GM12878 (cell line): ENCODE measurements at regions not wholly inside any gene's neighbourhood (a gene's known extent, or its start where the extent isn't known, plus 50 kb on each side); places are given as distances from the start of the nearest gene placed in this dataset.

ENCODE experiments used
- ATAC-seq: fragments of 200-7000 bp; cut with Tn5 transposase; 3 replicates; pipeline ENCODE4 v1.9.1; 2020; ENCODE audit warnings: mild to moderate bottlenecking, moderate library complexity
- BruUV-seq: library from RNA; stranded (reverse); fragments of 400-500 nt; replicated peaks from 2 replicates; lab custom pipeline; 2021; lab: Mats Ljungman, UMichigan
- CTCF ChIA-PET: fragments of 300-600 bp; sonication (Branson Sonifier 250); formaldehyde crosslinking; extraction: SDS; loops from one replicate; lab custom pipeline; 2021; ENCODE audit warnings: inconsistent platforms; lab: Yijun Ruan, JAX
- POLR2A ChIA-PET: fragments of 350-600 bp; formaldehyde crosslinking; extraction: SDS; loops from one replicate; lab custom pipeline; 2021; ENCODE audit warnings: inconsistent platforms; lab: Charles Lee
- RAD21 ChIA-PET: fragments of 300-600 bp; sonication (Branson Sonifier 250); formaldehyde crosslinking; loops from one replicate; lab custom pipeline; 2023; ENCODE audit warnings: antibody characterized with exemption; ENCODE audit not compliant: unreplicated experiment; lab: Charles Lee
- SMC1A ChIA-PET: fragments of 300-600 bp; sonication (Branson Sonifier 250); formaldehyde crosslinking; loops from one replicate; lab custom pipeline; 2023; ENCODE audit not compliant: unreplicated experiment, uncharacterized antibody; lab: Charles Lee
- DNase-seq: peaks from one replicate; pipeline ENCODE4 v3.0.0-alpha.2; 2011; ENCODE audit warnings: low read depth, low spot score
- FAIRE-seq: peaks from 3 replicates; lab custom pipeline; 2011; peaks lifted over from hg19 to GRCh38; lab: Jason Lieb, UNC
- H2AFZ ChIP-seq: 2 replicates; pipeline ENCODE4 v1.6.0; 2011; ENCODE audit warnings: low read depth, low read length, control low read depth; ENCODE audit not compliant: control insufficient read depth
- H3K27ac ChIP-seq: 2 replicates; pipeline ENCODE4 v1.5.1; 2011; ENCODE audit warnings: control low read depth; ENCODE audit not compliant: control insufficient read depth, insufficient read depth
- H3K27me3 ChIP-seq, 2 experiments: replicated peaks in 1 of 2; 2 replicates each; pipeline versions ENCODE4 v1.6.0 to v1.6.1; 2011; ENCODE audit warnings: low read length in 1 of 2; ENCODE audit not compliant: control insufficient read depth in 2 of 2, insufficient read depth in 2 of 2
- H3K36me3 ChIP-seq, 2 experiments: 2 replicates each; pipeline ENCODE4 v1.5.1; 2011; ENCODE audit warnings: low read length in 1 of 2; ENCODE audit not compliant: control insufficient read depth in 2 of 2, insufficient read depth in 2 of 2
- H3K4me1 ChIP-seq: 2 replicates; pipeline ENCODE4 v1.6.1; 2011; ENCODE audit warnings: mild to moderate bottlenecking, low read length, moderate library complexity, mixed read lengths; ENCODE audit not compliant: control insufficient read depth, insufficient read depth
- H3K4me2 ChIP-seq: 2 replicates; pipeline ENCODE4 v1.6.0; 2011; ENCODE audit warnings: control low read depth; ENCODE audit not compliant: control insufficient read depth, insufficient read depth
- H3K4me3 ChIP-seq: fragments of 200-600 bp; sonication (generic); 2 replicates; pipeline ENCODE4 v1.5.1; 2016
- H3K79me2 ChIP-seq: 2 replicates; pipeline ENCODE4 v1.6.0; 2011; ENCODE audit warnings: low read length; ENCODE audit not compliant: control insufficient read depth, insufficient read depth
- H3K9ac ChIP-seq: 2 replicates; pipeline ENCODE4 v1.8.0; 2011; ENCODE audit warnings: low read length, control low read depth, mixed read lengths; ENCODE audit not compliant: control insufficient read depth, insufficient read depth
- H3K9me3 ChIP-seq: replicated peaks from 3 replicates; pipeline ENCODE4 v1.5.1; 2011; ENCODE audit warnings: mild to moderate bottlenecking, low read length; ENCODE audit not compliant: control insufficient read depth, insufficient read depth
- H4K20me1 ChIP-seq: 2 replicates; pipeline ENCODE4 v1.6.0; 2011; ENCODE audit not compliant: control insufficient read depth, insufficient read depth
- ATF7 ChIP-seq: fragments of 450-650 bp; IDR thresholded peaks from 2 replicates; pipeline ENCODE4 v1.6.1; 2016; ENCODE audit warnings: low read depth, mild to moderate bottlenecking
- BHLHE40 ChIP-seq, 2 experiments: fragments of 450-650 bp in 1 of 2; IDR thresholded peaks; 2 replicates each; pipeline ENCODE4 v1.6.1; 2011 to 2017; ENCODE audit warnings: low read depth in 2 of 2, borderline replicate concordance in 1 of 2, improper control_type of control experiment in 1 of 2, low read length in 1 of 2, mild to moderate bottlenecking in 1 of 2
- IKZF1 ChIP-seq: fragments of 450-650 bp; conservative IDR thresholded peaks from 2 replicates; pipeline ENCODE4 v1.6.1; 2017; ENCODE audit warnings: antibody characterized with exemption, mild to moderate bottlenecking
- KLF5 ChIP-seq: fragments of 450-650 bp; IDR thresholded peaks from 2 replicates; pipeline ENCODE4 v1.6.1; 2014; ENCODE audit warnings: mild to moderate bottlenecking; ENCODE audit not compliant: partially characterized antibody
- NBN ChIP-seq: fragments of 450-650 bp; IDR thresholded peaks from 2 replicates; pipeline ENCODE4 v1.6.1; 2016
- NFIC ChIP-seq: IDR thresholded peaks from 2 replicates; pipeline ENCODE4 v1.6.1; 2012; ENCODE audit warnings: low read depth, mild to moderate bottlenecking, inconsistent platforms, low read length, moderate library complexity
- RELA ChIP-seq: fragments of 450-650 bp; IDR thresholded peaks from 2 replicates; pipeline ENCODE4 v1.8.0; 2014; ENCODE audit warnings: borderline replicate concordance; ENCODE audit not compliant: partially characterized antibody
- RUNX3 ChIP-seq: IDR thresholded peaks from 2 replicates; pipeline ENCODE4 v1.6.1; 2012; ENCODE audit warnings: low read length, inconsistent platforms
- SP1 ChIP-seq: IDR thresholded peaks from one replicate; pipeline ENCODE4 v1.6.1; 2011; ENCODE audit warnings: low read depth, low read length
- TBL1XR1 ChIP-seq: IDR thresholded peaks from 2 replicates; pipeline ENCODE4 v1.6.1; 2012; ENCODE audit warnings: low read depth, low read length, improper control_type of control experiment
- YBX1 ChIP-seq: fragments of 450-650 bp; IDR thresholded peaks from 2 replicates; pipeline ENCODE4 v1.6.1; 2016; ENCODE audit warnings: antibody characterized with exemption
- WGBS: methylation state at CpG from one replicate; pipeline ENCODE4 v1.1.6; 2016; ENCODE audit warnings: low lambda C conversion rate; ENCODE audit not compliant: insufficient replicate concordance, insufficient coverage; ENCODE audit errors: missing lambda C conversion rate; 5-methylcytosine and 5-hydroxymethylcytosine counted together
- in situ Hi-C: fragments of 300-500 bp; cut with MboI; formaldehyde crosslinking; loops from 9 replicates; pipeline ENCODE4 v1.14.3; 2018; ENCODE audit warnings: mixed read lengths
- intact Hi-C: fragments of 100-400 bp; cut with micrococcal nuclease; formaldehyde crosslinking; loops from one replicate; pipeline ENCODE4 v1.14.2; 2022; ENCODE audit not compliant: unreplicated experiment
- TF ChIP-seq, protein P1 (sequence below): IDR thresholded peaks from 2 replicates; pipeline ENCODE4 v1.6.1; 2011; ENCODE audit warnings: mild to moderate bottlenecking, low read depth, low read length, moderate library complexity; ENCODE audit not compliant: insufficient replicate concordance
- TF ChIP-seq, protein P2 (sequence below): fragments of 450-650 bp; IDR thresholded peaks from 2 replicates; pipeline ENCODE4 v1.6.1; 2017; ENCODE audit warnings: mild to moderate bottlenecking, moderate library complexity
- TF ChIP-seq, protein P3 (sequence below): fragments of 450-650 bp; IDR thresholded peaks from 2 replicates; pipeline ENCODE4 v1.6.1; 2018; ENCODE audit warnings: borderline replicate concordance, mild to moderate bottlenecking; ENCODE audit not compliant: partially characterized antibody

DNA sequence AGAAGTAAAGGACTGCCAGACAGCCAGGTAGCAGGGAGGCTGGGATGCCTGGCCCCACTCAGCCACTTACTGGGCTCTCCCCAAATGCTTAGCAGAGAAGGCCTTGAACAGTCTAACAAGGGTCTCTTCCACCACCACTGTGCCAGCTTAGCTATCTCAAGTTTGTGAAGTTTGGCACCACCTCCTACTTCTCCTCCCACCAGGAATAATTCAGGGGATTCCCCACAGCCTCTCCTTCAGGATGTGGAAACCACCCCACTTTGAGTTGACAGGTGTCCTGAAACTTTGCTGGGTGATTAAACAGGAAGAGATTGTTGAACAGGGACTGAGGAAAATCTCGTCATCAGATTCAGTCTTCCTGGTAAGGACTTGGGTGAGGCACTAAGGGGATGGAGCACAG is 59.4 kb upstream of the ATP1B1 start (continued):
- 0 out of 2 replicates have a peak, but pooled peaks have one; percentile 16 for TF ChIP-seq RUNX3
- TF ChIP-seq, protein P1, sequence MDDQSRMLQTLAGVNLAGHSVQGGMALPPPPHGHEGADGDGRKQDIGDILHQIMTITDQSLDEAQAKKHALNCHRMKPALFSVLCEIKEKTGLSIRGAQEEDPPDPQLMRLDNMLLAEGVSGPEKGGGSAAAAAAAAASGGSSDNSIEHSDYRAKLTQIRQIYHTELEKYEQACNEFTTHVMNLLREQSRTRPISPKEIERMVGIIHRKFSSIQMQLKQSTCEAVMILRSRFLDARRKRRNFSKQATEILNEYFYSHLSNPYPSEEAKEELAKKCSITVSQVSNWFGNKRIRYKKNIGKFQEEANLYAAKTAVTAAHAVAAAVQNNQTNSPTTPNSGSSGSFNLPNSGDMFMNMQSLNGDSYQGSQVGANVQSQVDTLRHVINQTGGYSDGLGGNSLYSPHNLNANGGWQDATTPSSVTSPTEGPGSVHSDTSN = no peak
- TF ChIP-seq, protein P2, sequence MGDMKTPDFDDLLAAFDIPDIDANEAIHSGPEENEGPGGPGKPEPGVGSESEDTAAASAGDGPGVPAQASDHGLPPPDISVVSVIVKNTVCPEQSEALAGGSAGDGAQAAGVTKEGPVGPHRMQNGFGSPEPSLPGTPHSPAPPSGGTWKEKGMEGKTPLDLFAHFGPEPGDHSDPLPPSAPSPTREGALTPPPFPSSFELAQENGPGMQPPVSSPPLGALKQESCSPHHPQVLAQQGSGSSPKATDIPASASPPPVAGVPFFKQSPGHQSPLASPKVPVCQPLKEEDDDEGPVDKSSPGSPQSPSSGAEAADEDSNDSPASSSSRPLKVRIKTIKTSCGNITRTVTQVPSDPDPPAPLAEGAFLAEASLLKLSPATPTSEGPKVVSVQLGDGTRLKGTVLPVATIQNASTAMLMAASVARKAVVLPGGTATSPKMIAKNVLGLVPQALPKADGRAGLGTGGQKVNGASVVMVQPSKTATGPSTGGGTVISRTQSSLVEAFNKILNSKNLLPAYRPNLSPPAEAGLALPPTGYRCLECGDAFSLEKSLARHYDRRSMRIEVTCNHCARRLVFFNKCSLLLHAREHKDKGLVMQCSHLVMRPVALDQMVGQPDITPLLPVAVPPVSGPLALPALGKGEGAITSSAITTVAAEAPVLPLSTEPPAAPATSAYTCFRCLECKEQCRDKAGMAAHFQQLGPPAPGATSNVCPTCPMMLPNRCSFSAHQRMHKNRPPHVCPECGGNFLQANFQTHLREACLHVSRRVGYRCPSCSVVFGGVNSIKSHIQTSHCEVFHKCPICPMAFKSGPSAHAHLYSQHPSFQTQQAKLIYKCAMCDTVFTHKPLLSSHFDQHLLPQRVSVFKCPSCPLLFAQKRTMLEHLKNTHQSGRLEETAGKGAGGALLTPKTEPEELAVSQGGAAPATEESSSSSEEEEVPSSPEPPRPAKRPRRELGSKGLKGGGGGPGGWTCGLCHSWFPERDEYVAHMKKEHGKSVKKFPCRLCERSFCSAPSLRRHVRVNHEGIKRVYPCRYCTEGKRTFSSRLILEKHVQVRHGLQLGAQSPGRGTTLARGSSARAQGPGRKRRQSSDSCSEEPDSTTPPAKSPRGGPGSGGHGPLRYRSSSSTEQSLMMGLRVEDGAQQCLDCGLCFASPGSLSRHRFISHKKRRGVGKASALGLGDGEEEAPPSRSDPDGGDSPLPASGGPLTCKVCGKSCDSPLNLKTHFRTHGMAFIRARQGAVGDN = 0 out of 2 replicates have a peak, but pooled peaks have one; percentile 23

DNA sequence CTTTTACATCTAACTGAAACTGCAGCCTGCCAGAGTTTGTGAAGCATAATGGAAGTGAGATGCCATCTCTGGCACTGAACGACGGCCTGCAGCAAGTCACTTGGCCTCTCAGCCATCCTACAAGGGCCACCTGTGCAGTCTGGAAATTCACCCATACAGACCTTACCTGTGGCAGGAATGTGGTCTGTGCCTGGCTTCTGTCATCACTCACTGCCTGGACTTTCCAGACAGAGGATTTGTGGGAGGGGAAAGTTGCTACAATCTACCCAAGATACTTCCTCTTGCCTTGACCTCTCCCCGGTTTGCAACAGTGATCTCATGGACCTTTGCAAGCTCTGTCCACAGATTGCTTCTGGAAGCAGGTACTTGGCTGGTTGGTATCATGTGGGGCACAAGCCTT is 58.4 kb upstream of the ATP1B1 start:
- RAD21 ChIA-PET = interaction anchor here (0.6 to 11.2 kb wide), 16 partner anchors 8 to 412 kb away, joined by 3 to 135 read pairs (median 4); partner anchors contain the start of gene ATP1B1
- ATAC-seq = no peak
- SMC1A ChIA-PET = interaction anchor here (0.8 to 13.3 kb wide), 19 partner anchors 8 to 300 kb away, joined by 3 to 343 read pairs (median 8); partner anchors contain the start of gene ATP1B1
- H3K4me3 ChIP-seq = no peak overlapping the region
- H3K27me3 ChIP-seq = no peaks in the 10 kb centered on the region
- intact Hi-C loops = loop anchor here (5.0 kb wide), 1 partner anchor 59 kb away; the partner anchor contains the start of gene ATP1B1
- no peaks in the 10 kb centered on the region for H3K36me3 ChIP-seq
- H3K27ac ChIP-seq = no peak overlapping the region
- no peak overlapping the region for H3K4me2 ChIP-seq
- DNase-seq = no peak
- no peak for FAIRE-seq
- no peak overlapping the region for H3K9ac ChIP-seq
- CTCF ChIA-PET = interaction anchor here (0.7 to 10.9 kb wide), 9 partner anchors 10 to 705 kb away, joined by 3 to 100 read pairs (median 4); partner anchors contain the start of gene ATP1B1
- no peaks in the 10 kb centered on the region; the same call in 2 of the 3 replicates for H3K9me3 ChIP-seq
- H3K4me1 ChIP-seq = peaks cover 55% of the 10 kb centered on the region
- no TSS peak for BruUV-seq
- 64% methylated on average over 3 of the region's 3 CpGs for WGBS
- no peaks in the 10 kb centered on the region for H3K79me2 ChIP-seq
- in situ Hi-C loops = no loop called here
- H4K20me1 ChIP-seq = no peaks in the 10 kb centered on the region
- no peak overlapping the region for H2AFZ ChIP-seq
- POLR2A ChIA-PET = interaction anchor here (0.7 to 8.1 kb wide), 9 partner anchors 8 to 61 kb away, joined by 3 to 69 read pairs (median 4); partner anchors contain the start of gene ATP1B1
- no peak for TF ChIP-seq KLF5
- 0 out of 2 replicates have a peak, but pooled peaks have one; percentile 14 for TF ChIP-seq NFIC
- TF ChIP-seq, protein P3, sequence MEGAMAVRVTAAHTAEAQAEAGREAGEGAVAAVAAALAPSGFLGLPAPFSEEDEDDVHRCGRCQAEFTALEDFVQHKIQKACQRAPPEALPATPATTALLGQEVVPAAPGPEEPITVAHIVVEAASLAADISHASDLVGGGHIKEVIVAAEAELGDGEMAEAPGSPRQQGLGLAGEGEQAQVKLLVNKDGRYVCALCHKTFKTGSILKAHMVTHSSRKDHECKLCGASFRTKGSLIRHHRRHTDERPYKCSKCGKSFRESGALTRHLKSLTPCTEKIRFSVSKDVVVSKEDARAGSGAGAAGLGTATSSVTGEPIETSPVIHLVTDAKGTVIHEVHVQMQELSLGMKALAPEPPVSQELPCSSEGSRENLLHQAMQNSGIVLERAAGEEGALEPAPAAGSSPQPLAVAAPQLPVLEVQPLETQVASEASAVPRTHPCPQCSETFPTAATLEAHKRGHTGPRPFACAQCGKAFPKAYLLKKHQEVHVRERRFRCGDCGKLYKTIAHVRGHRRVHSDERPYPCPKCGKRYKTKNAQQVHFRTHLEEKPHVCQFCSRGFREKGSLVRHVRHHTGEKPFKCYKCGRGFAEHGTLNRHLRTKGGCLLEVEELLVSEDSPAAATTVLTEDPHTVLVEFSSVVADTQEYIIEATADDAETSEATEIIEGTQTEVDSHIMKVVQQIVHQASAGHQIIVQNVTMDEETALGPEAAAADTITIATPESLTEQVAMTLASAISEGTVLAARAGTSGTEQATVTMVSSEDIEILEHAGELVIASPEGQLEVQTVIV = no peak
- TF ChIP-seq RELA = peak; percentile 12
- peak; percentile 82 for TF ChIP-seq IKZF1
- peak; percentile 22; the same call in 1 of the 2 replicates for TF ChIP-seq ATF7
- TF ChIP-seq NBN = 0 out of 2 replicates have a peak, but pooled peaks have one; percentile 38
- TF ChIP-seq RUNX3 = peak; percentile 58; the same call in 1 of the 2 replicates
- no peak for TF ChIP-seq YBX1
- no peak for TF ChIP-seq SP1
- 0 out of 4 replicates have a peak, but pooled peaks of 1 of the 2 experiments have one; percentile 7 for TF ChIP-seq BHLHE40 (IDR thresholded peaks at IDR 0.05; ENCODE audit: borderline replicate concordance in 1 of 2, low read depth in 2 of 2, low read length in 1 of 2)
- TF ChIP-seq TBL1XR1 = no peak
